A673 (cell line): ENCODE measurements at regions not wholly inside any gene's neighbourhood (a gene's known extent, or its start where the extent isn't known, plus 50 kb on each side); places are given as distances from the start of the nearest gene placed in this dataset.

Source experiments
- BruUV-seq: library from RNA; stranded (reverse); fragments of 400-500 nt; replicated peaks from 2 replicates; lab custom pipeline; 2021; lab: Mats Ljungman, UMichigan
- CTCF ChIA-PET: fragments of 300-600 bp; sonication (Branson Sonifier 250); formaldehyde crosslinking; loops from one replicate; lab custom pipeline; 2022; ENCODE audit warnings: antibody characterized with exemption; lab: Charles Lee
- POLR2A ChIA-PET: fragments of 300-600 bp; sonication (Branson Sonifier 250); formaldehyde crosslinking; loops from one replicate; lab custom pipeline; 2022; ENCODE audit warnings: antibody characterized with exemption; ENCODE audit not compliant: low non-redundant PET; lab: Charles Lee
- DNase-seq: peaks from one replicate; pipeline ENCODE4 v3.0.0-alpha.2; 2015; ENCODE audit warnings: low spot score
- H3K27ac ChIP-seq: fragments of 200-600 bp; sonication (generic); 2 replicates; pipeline ENCODE4 v1.5.1; 2016; ENCODE audit warnings: mixed run types, low read depth, mild to moderate bottlenecking, mixed read lengths, antibody characterized with exemption, low read length; ENCODE audit not compliant: poor library complexity, severe bottlenecking
- H3K27me3 ChIP-seq: fragments of 200-600 bp; sonication (generic); replicated peaks from 2 replicates; pipeline ENCODE4 v1.6.1; 2017; ENCODE audit warnings: mixed run types, low read depth, mild to moderate bottlenecking, mixed read lengths, antibody characterized with exemption, low read length; ENCODE audit not compliant: insufficient read depth, poor library complexity
- H3K36me3 ChIP-seq: fragments of 200-600 bp; sonication (generic); 2 replicates; pipeline ENCODE4 v1.6.1; 2016; ENCODE audit warnings: mixed run types, mild to moderate bottlenecking, mixed read lengths, antibody characterized with exemption, low read length; ENCODE audit not compliant: insufficient read depth, poor library complexity, severe bottlenecking
- H3K4me1 ChIP-seq: fragments of 200-600 bp; sonication (generic); 2 replicates; pipeline ENCODE4 v1.6.1; 2017; ENCODE audit warnings: mixed run types, mild to moderate bottlenecking, mixed read lengths, antibody characterized with exemption, low read length; ENCODE audit not compliant: insufficient read depth, poor library complexity, severe bottlenecking
- H3K4me3 ChIP-seq: fragments of 200-600 bp; sonication (generic); 2 replicates; pipeline ENCODE4 v1.5.1; 2016; ENCODE audit warnings: low read depth, mixed run types, mild to moderate bottlenecking, mixed read lengths, low read length; ENCODE audit not compliant: poor library complexity, severe bottlenecking
- H3K9me3 ChIP-seq: fragments of 200-600 bp; sonication (generic); 2 replicates; pipeline ENCODE4 v1.6.1; 2016; ENCODE audit warnings: mixed run types, low read depth, mild to moderate bottlenecking, mixed read lengths, antibody characterized with exemption, low read length; ENCODE audit not compliant: poor library complexity, severe bottlenecking
- EZH2 ChIP-seq: fragments of 200-600 bp; sonication (generic); IDR thresholded peaks from 2 replicates; pipeline ENCODE4 v1.6.1; 2017; ENCODE audit warnings: borderline replicate concordance, low read depth, mild to moderate bottlenecking, mixed read lengths, antibody characterized with exemption, low read length; ENCODE audit not compliant: poor library complexity, severe bottlenecking
- intact Hi-C: fragments of 100-400 bp; cut with micrococcal nuclease; formaldehyde crosslinking; loops from one replicate; pipeline ENCODE4 v1.10.0; 2022; ENCODE audit not compliant: unreplicated experiment
- TF ChIP-seq, protein P1 (sequence below): fragments of 300-800, 200-600 bp; sonication (generic); conservative IDR thresholded peaks from 2 replicates; pipeline ENCODE4 v1.5.1; 2017; ENCODE audit warnings: low read depth, mild to moderate bottlenecking, antibody characterized with exemption, low read length, moderate library complexity, mixed read lengths

DNA sequence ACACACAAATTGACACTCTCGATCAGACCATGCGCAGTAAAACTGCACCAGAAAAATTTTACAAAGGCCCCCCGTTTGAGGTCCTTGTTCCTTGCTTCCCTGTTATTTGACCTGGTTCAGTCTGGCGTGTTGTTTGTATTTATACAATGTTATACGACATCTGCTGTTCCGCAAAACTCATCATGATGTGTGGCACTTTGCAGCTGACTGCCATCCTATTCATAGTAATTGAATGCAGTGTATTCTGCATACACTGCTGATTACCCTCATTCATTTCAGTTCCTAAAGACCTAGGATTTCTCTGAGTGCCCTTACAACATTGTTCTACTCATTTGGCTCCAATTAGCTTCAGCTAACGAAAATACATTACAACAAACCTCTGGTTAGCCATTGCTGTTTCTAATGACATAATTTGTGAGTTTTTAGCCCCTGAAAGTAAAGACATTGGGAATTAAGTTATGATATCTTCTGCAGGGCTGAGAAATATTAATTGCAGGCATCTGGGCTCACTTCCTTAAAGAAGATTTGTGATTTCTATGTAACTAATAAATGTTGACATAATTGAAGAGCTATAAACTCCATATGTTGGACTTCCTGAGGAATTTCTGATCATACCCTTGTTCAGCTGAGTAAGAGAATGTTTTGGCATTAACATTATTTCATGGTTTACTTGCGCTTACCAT, 75.7 kb downstream of the C3orf38 start:
- no TSS peak for BruUV-seq
- no peaks in the 10 kb centered on the region for H3K9me3 ChIP-seq
- ChIA-PET POLR2A (interaction anchor here (0.7 kb wide), 1 partner anchor 475 kb away, joined by 3 read pairs; no protein-coding TSS in a partner anchor), CTCF (no interaction called here)
- H3K36me3 ChIP-seq, result no peaks in the 10 kb centered on the region
- intact Hi-C loops, result no loop called here
- no peak overlapping the region for H3K4me3 ChIP-seq
- TF ChIP-seq, protein P1, sequence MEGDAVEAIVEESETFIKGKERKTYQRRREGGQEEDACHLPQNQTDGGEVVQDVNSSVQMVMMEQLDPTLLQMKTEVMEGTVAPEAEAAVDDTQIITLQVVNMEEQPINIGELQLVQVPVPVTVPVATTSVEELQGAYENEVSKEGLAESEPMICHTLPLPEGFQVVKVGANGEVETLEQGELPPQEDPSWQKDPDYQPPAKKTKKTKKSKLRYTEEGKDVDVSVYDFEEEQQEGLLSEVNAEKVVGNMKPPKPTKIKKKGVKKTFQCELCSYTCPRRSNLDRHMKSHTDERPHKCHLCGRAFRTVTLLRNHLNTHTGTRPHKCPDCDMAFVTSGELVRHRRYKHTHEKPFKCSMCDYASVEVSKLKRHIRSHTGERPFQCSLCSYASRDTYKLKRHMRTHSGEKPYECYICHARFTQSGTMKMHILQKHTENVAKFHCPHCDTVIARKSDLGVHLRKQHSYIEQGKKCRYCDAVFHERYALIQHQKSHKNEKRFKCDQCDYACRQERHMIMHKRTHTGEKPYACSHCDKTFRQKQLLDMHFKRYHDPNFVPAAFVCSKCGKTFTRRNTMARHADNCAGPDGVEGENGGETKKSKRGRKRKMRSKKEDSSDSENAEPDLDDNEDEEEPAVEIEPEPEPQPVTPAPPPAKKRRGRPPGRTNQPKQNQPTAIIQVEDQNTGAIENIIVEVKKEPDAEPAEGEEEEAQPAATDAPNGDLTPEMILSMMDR, result no peak
- TF ChIP-seq EZH2, result no peak
- no peak for DNase-seq
- peak overlapping the region; percentile 80 for H3K27ac ChIP-seq
- H3K4me1 ChIP-seq, result peaks cover 58% of the 10 kb centered on the region
- no peaks in the 10 kb centered on the region for H3K27me3 ChIP-seq

DNA sequence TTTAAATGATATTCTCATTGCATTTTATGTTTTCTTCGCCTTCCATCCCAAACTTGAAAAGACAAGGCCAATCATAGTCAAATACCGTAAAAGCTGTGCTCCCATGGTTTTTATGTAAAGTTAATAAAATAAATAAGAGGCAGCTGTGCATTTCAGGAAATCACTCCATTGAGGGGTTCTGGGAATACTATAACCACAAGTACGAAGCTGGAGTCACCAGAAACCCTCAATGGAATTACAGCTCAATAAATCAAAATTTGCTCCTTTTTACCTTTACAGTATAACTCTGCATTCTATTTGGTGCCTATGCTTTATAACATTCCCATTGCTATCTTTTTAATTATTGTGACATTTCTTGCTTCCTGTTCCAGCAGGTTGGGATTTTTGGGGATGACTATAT, 77.2 kb downstream of the C3orf38 start:
- TF ChIP-seq EZH2, result no peak
- TF ChIP-seq, protein P1, result no peak
- Histone ChIP-seq H3K36me3 (no peaks in the 10 kb centered on the region), H3K27me3 (no peaks in the 10 kb centered on the region), H3K9me3 (peaks cover 2% of the 10 kb centered on the region), H3K4me3 (no peak overlapping the region), H3K27ac (no peak overlapping the region), H3K4me1 (peaks cover 47% of the 10 kb centered on the region)
- POLR2A ChIA-PET, result no interaction called here
- DNase-seq, result no peak
- no TSS peak for BruUV-seq
- intact Hi-C loops, result no loop called here
- CTCF ChIA-PET, result no interaction called here

DNA sequence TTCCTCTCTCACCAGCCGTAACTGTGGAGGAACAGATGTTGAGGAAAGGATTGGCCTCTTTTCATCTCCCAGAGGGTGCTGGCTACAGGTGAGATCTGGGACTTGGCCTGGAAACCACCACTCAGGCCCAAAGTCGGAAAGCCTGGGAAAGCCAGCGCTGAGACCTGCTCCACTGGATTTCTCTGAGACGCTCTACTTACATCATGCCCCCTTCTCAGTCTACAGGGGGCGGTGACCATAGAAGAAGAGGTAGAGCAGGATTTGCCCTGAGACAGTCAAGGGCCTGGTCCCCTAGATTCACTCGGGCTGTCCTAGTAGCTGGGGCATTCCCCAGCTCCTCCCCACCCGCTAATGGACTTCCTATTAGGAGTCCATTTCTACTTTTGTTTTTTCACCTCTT, 80.9 kb downstream of the C3orf38 start:
- Histone ChIP-seq H3K4me3 (no peak overlapping the region), H3K36me3 (no peaks in the 10 kb centered on the region), H3K27ac (no peak overlapping the region), H3K27me3 (no peaks in the 10 kb centered on the region), H3K4me1 (peaks cover 19% of the 10 kb centered on the region), H3K9me3 (peaks cover 2% of the 10 kb centered on the region)
- POLR2A ChIA-PET, result no interaction called here
- CTCF ChIA-PET, result no interaction called here
- intact Hi-C loops, result no loop called here
- DNase-seq, result no peak
- no TSS peak for BruUV-seq
- TF ChIP-seq, protein P1, result no peak
- no peak for TF ChIP-seq EZH2
